ENCODE measurements at regions not wholly inside any gene's neighbourhood (a gene's known extent, or its start where the extent isn't known, plus 50 kb on each side); places are given as distances from the start of the nearest gene placed in this dataset.

DNA sequence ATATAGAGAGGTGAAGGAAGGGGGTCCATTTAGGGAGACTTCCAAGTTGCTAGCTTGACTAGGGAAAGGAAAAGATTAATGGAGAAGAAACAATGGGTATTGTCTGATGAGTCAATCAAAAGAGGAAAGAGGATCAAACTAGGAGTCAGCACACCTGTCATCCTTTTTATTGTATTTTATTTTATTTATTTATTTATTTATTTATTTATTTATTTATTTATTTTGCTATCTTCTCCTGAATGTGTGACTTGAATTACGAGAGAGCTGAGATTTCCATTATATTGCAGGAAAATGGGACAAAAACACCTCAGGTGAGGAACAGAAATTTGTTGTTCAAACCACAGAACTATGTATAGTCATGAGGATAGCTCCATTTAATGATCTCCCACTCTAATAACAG lies 58.9 kb downstream of the NUDT11 start:
- DNase-seq (ENCODE audit: low read depth), result no peak

DNA sequence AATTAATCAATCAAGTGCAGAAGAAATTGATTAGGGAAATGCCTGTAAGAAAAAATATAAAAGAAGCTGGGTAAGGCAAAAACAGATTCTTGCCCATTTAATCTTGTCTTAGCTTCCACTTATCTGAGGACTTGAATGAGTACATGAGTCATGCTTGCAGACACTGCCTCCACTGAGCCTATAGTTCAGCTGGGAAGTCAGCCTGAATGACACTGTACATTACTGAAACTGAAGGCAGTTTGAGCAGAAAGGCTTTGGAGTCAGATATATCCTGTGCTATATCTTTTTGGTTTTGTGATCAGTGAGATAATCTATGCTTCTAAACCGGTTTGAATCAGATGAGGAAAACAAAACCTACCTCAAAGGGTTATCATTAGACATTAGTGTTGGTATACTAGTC lies 61.3 kb downstream of the NUDT11 start:
- no peak for DNase-seq (ENCODE audit: low read depth)

DNA sequence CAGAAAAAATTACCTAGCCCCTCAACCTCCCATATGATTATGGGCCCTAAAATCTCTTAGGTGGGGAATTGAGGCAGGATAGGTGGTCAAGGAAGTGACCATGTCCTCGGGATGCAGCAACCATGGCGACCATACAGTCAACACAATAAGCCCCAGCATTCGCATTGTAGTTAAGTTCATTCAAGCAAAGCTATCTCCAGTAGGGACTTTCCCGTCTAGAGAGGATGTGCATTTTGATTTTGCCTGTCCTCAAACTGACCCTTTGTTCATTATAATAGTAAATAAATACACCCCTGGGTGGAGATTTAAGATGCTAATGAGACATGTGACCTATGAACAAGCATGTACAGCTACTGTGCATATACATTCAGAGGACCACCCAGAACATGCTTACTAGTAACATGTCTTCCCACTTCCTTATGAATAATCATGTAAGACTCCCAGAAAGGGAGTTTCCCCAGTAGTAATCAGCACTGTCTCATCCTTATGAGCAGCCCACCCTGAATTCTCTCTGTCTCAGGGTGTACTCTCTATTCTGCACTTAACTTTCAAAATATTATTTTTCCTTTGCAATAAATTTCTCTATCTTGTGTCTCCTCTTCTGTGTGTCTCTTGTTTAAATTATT lies 74.3 kb downstream of the NUDT11 start:
- no peak for DNase-seq (ENCODE audit: low read depth)

DNA sequence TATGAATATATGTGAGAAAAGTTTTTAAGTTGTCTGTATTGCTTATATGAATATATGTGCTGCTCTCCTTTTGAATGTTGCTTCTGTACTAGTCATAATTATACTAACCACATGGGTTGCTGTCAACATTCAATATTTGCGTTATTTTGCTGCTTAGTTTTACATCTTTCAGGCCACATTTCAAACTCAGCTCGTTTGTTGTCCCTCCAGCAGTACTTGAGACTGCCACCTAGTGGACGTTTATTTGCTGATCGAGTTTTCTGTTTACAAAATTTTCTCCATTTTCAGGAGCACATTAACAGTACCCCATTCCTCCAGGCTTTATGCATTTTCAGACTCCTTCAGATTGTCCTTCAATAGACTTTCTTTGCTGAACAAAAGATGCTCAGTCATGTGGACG lies 75.8 kb downstream of the NUDT11 start:
- peak; percentile 5 for DNase-seq (ENCODE audit: low read depth)

DNA sequence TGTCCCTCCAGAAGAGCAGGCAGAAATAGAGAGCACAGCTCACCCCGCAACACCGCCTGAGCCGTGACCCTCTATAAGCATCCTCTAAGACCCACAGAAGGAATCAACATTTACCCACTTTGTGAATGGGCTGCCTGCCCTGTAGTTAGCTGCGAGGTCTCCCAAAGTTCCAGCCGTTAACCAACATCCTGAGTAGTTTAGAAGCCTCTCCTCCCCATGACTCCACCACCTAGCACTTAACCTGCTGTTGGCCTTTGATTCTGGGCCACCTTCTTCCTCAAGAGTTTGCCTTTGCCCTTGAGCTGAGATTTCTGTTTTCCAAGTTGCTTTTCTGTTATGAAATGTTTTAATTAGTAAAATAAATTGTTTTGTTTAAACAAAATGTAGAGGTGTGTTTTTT lies 75.8 kb downstream of the NUDT10 start:
- no peak for DNase-seq (ENCODE audit: low read depth)

DNA sequence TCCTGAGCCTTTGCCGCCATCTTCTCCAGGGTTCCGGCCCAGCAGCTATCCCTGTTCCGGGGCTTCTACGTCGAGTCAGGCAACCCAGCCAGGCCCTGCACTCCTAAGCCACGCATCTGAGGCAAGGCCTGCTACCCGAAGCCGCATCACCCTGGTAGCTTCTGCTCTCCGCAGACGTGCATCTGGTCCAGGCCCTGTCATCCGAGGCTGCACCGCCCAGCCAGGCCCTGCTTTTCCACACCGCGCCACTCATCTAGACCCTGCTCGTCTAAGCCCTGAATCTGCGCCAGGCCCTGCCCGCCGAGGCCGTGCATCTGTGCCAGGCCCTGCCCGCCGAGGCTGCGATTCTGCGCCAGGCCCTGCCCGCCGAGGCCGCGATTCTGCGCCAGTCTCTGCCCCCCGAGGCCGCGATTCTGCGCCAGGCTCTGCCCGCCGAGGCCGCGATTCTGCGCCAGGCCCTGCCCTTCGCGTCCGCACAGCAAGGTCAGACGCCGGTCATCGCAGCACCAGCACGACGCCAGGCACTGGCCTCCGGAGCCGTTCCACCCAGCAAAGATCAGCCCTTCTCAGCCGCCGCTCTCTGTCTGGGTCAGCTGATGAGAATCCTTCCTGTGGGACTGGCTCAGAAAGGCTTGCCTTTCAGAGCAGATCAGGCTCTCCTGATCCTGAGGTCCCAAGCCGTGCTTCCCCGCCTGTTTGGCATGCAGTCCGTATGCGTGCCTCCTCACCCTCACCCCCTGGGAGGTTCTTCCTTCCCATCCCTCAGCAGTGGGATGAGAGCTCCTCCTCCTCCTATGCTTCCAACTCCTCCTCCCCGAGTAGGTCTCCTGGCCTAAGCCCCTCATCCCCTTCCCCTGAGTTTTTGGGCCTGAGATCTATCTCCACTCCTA lies 75.1 kb downstream of the NUDT10 start:
- no peak for DNase-seq (ENCODE audit: low read depth)

DNA sequence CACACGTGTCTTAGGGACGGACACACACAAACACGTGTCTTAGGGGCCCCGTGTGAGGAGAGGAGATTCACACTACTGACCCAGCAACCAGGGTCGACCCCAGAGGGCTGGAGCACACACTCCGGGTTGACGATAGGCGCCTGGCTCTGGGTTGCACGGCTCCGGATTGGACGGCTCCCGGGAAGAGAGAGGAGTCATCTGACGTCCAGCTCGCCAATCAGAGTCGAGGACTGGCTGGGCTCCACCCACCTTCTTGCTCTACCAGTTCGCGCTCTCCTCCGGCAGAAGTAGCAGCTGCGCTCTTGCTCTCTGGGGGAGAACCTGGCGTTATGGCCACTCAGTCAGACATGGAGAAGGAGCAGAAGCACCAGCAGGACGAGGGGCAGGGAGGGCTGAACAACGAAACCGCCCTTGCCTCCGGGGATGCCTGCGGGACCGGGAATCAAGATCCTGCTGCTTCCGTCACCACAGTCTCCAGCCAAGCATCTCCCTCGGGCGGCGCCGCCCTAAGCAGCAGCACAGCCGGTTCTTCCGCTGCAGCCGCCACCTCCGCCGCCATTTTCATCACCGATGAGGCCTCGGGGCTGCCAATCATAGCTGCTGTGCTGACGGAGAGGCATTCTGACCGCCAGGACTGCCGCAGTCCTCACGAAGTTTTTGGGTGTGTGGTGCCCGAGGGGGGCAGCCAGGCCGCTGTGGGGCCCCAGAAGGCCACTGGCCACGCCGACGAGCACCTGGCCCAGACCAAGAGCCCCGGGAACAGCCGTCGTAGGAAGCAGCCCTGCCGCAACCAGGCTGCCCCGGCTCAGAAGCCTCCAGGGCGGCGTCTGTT lies 74.3 kb downstream of the NUDT10 start:
- DNase-seq (ENCODE audit: low read depth), result no peak

DNA sequence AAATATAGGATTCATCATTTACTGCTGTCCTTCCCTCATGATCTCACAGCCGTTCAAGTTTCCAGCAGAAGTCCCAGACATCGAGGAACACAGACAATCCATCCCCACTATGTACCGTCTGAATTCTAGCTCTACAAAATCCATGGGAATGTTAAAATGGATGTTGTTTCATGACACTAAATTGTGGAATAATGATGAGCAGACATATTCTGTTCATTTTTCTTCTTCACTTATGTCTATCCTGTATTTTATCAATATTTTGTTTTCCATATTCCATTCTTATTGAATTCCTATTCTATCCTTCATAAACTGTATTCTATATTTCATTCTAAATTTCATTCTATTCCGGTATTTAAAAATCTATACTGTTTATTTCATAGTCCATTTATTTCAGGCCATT lies 71.8 kb downstream of the NUDT10 start:
- DNase-seq (ENCODE audit: low read depth), result no peak

DNA sequence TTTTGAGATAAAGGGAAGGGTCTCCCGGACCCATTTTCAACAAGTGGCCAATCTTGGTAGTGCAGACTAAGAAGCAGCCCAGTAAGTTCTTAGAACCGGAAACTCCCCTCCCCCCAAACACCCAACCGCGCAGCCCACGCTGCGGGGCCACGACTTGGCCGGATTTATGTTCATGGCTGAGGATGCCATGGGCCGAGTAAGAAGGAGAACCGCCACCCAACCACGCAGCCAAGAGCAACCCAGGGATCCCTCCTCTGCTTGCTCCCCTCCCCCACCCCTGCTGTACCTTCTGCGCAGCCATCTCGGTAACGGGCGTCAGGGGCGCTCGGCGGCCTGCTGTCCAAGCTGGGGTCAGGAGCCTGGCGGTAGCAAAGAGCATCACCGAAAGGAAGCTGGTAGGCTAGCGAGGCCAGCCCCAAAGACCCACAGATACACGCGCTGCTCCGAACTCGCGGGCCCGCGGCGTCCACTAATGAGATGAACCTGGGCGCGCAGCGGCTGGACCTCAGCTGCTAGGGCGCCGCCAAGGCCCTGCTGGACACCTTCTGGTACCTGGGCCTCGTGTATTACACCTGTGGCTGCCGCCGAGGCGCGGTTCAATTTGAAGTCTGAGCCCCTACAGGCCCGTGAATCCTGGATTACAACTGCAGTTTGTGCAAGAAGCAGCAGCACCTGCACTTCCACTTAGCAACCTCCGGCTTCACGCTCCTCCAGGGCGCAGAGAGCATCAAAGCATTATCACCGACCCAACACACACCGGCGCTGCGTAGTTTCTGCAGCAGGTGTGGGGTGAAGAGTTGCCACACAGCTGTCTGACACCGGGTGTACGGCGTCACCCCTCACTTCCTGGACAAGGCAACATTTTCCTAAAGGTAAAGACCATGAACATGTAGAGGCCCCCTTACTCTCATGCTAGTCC lies 63.4 kb downstream of the NUDT10 start:
- DNase-seq (ENCODE audit: low read depth), result no peak

DNA sequence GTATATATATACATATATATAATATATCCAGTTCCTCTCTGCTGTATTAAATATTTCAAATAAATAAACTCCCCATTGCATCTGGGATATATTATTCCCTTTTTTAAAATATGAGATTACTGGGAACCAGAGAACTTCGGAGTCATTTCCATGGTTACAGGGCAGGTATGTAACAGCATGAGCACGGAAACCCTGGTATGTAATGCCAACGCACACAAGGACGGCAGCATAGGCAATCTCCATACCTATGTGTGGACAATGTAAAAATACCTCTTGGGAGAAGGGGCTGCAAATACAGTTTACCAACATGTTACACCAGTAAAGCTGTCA lies 62.8 kb downstream of the NUDT10 start:
- no peak for DNase-seq (ENCODE audit: low read depth)

Data from GM04503 (cell line).